ENCODE measurements at regions not wholly inside any gene's neighbourhood (a gene's known extent, or its start where the extent isn't known, plus 50 kb on each side); places are given as distances from the start of the nearest gene placed in this dataset.

- ChIA-PET CTCF (no interaction called here), POLR2A (interaction anchor here (1.2 kb wide), 1 partner anchor 13 kb away, joined by 3 read pairs; no protein-coding TSS in a partner anchor), RAD21 (ENCODE audit: low non-redundant PET in 1 of 2, low total read pairs in 2 of 2, uncharacterized antibody in 2 of 2, unreplicated experiment in 2 of 2) (no interaction called here)
- Histone ChIP-seq H2AFZ (ENCODE audit: low read depth, low read length, poor library complexity, severe bottlenecking) (peak overlapping the region; percentile 63), H3K4me3 (replicated peaks in 1 of 2; ENCODE audit: low read depth in 1 of 2, low read length in 2 of 2) (peak overlapping the region in 1 of 2 experiments; percentile 5; a peak in 1 of 4 replicates), H3K36me3 (ENCODE audit: control insufficient read depth in 1 of 2, insufficient read depth in 2 of 2, low read length in 2 of 2) (no peaks in the 10 kb centered on the region), H3K9me2 (ENCODE audit: insufficient read depth) (no peaks in the 10 kb centered on the region), H3K4me1 (ENCODE audit: control insufficient read depth in 1 of 2, insufficient read depth in 2 of 2, low read length in 2 of 2) (peaks cover 20 to 34% of the 10 kb centered on the region in 2 experiments), H3K4me2 (ENCODE audit: low read length) (peak overlapping the region; percentile 70), H3K9me3 (ENCODE audit: control insufficient read depth in 1 of 2, insufficient read depth in 1 of 2, low read depth in 1 of 2, low read length in 2 of 2) (no peaks in the 10 kb centered on the region), H3K27ac (ENCODE audit: low read depth, low read length) (peak overlapping the region; percentile 42), H3K9ac (ENCODE audit: low read length) (peak overlapping the region; percentile 29; the same call in 1 of the 2 replicates), H3K27me3 (ENCODE audit: insufficient read depth, low read length) (no peaks in the 10 kb centered on the region), H4K20me1 (ENCODE audit: insufficient read depth) (no peaks in the 10 kb centered on the region), H3K79me2 (ENCODE audit: insufficient read depth, low read length) (no peaks in the 10 kb centered on the region)
- intact Hi-C loops (cut with micrococcal nuclease): no loop called here
- peak; percentile 43 for DNase-seq (ENCODE audit: low read depth, low spot score)
- ATAC-seq: peak; percentile 77
- BruUV-seq (replicated peaks): no TSS peak
- TF ChIP-seq ZNF274 (IDR thresholded peaks at IDR 0.05; ENCODE audit: low read depth, low read length): no peak
- TF ChIP-seq EGR1 (IDR thresholded peaks at IDR 0.05; ENCODE audit: low read depth): 0 out of 2 replicates have a peak, but pooled peaks have one; percentile 49
- TF ChIP-seq CBX3 (IDR thresholded peaks at IDR 0.05; ENCODE audit: low read depth): peak; percentile 62; the same call in 1 of the 2 replicates
- peak; percentile 34 for TF ChIP-seq SP1 (IDR thresholded peaks at IDR 0.05; ENCODE audit: low read depth)
- TF ChIP-seq POLR2AphosphoS5 (IDR thresholded peaks at IDR 0.05; ENCODE audit: low read depth, low read length): peak; percentile 54
- TF ChIP-seq SIN3A (IDR thresholded peaks at IDR 0.05; ENCODE audit: low read depth): no peak
- TF ChIP-seq JUND (IDR thresholded peaks at IDR 0.05): peak; percentile 62
- TF ChIP-seq MAX (IDR thresholded peaks at IDR 0.05): peak; percentile 75
- no peak for TF ChIP-seq EZH2phosphoT487 (IDR thresholded peaks at IDR 0.05; ENCODE audit: borderline replicate concordance)
- TF ChIP-seq ZFX (IDR thresholded peaks at IDR 0.05): no peak
- no peak for TF ChIP-seq EZH2 (IDR thresholded peaks at IDR 0.05)
- TF ChIP-seq CEBPB (IDR thresholded peaks at IDR 0.05; ENCODE audit: low read depth): no peak
- no peak for TF ChIP-seq SRF (IDR thresholded peaks at IDR 0.05; ENCODE audit: low read depth)
- TF ChIP-seq ATF3 (IDR thresholded peaks at IDR 0.05): no peak
- TF ChIP-seq FOSL1 (IDR thresholded peaks at IDR 0.05; ENCODE audit: low read depth): peak; percentile 51; the same call in 1 of the 2 replicates
- TF ChIP-seq TCF7L2 (IDR thresholded peaks at IDR 0.05; ENCODE audit: borderline replicate concordance, extremely low read depth, insufficient read depth, insufficient read length): no peak
- peak; percentile 31 for TF ChIP-seq YY1 (IDR thresholded peaks at IDR 0.05; ENCODE audit: extremely low read depth, insufficient replicate concordance, low read depth, low read length)
- TF ChIP-seq CTCF (IDR thresholded peaks at IDR 0.05 in 2 of 3, conservative IDR thresholded peaks at IDR 0.05 in 1 of 3; ENCODE audit: borderline replicate concordance in 1 of 3, insufficient read depth in 1 of 3, low read depth in 2 of 3, low read length in 2 of 3): no peak
- TF ChIP-seq ELF1 (IDR thresholded peaks at IDR 0.05; ENCODE audit: borderline replicate concordance, low read depth): no peak
- no peak for TF ChIP-seq RAD21 (IDR thresholded peaks at IDR 0.05; ENCODE audit: low read depth)
- no peak for TF ChIP-seq ZBTB33 (IDR thresholded peaks at IDR 0.05; ENCODE audit: extremely low read depth, insufficient replicate concordance, low read length)
- TF ChIP-seq POLR2A (IDR thresholded peaks at IDR 0.05; ENCODE audit: borderline replicate concordance, extremely low read depth, insufficient read depth, insufficient read length): no peak
Observed at GRCh38 chr1:29639156-29639736, 402.9 kb downstream of the PTPRU start.

All from HCT116 (cell line).